ENCODE measurements at regions not wholly inside any gene's neighbourhood (a gene's known extent, or its start where the extent isn't known, plus 50 kb on each side); places are given as distances from the start of the nearest gene placed in this dataset.

DNA sequence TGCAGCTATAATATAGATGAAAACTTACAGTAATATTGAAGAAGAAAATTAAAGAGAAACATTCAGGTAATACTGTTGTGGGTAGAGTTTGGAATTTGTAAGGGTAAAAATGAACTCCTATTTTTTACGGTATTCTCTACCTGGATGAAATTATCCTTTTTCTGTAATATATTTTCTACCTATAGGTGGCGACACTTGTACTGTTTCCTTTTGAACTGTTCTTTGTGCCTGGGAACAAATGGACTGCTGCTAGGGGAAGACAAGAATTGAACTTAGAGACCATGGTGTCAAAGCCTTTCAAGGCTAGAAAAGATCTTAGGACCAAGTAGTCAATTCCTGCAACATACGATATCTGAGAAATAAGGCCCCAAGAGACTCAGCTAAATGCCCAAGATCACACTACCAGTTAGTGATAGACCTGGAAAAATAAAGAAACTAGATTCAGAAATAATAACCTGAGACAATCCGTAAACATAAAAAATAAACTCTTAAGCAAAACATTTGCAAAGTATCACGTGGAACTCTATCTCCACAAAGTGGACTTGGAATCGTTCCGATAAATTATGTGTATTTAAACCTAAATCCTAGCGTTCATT is 383.8 kb downstream of the TFAP2A start:
- Histone ChIP-seq H2AFZ (ENCODE audit: low read depth, low read length) (no peak overlapping the region), H4K20me1 (replicated peaks; ENCODE audit: control insufficient read depth, extremely low read depth, insufficient read depth, low read length) (no peaks in the 10 kb centered on the region), H3K9me1 (replicated peaks; ENCODE audit: control insufficient read depth, extremely low read depth, insufficient read depth, low read length) (no peaks in the 10 kb centered on the region), H3K9me3 (replicated peaks; ENCODE audit: control insufficient read depth, insufficient read depth, low read length) (no peaks in the 10 kb centered on the region), H3K27me3 (ENCODE audit: control insufficient read depth in 2 of 2, insufficient read depth in 2 of 2, low read length in 2 of 2) (no peaks in the 10 kb centered on the region), H3K4me2 (ENCODE audit: insufficient read depth, low read length) (no peak overlapping the region), H3K4me3 (replicated peaks in 1 of 3; ENCODE audit: insufficient read depth in 1 of 3, low read depth in 1 of 3, low read length in 3 of 3) (no peak overlapping the region), H3K79me2 (ENCODE audit: control insufficient read depth, insufficient read depth, low read length) (no peaks in the 10 kb centered on the region), H3K9ac (replicated peaks; ENCODE audit: extremely low read depth, insufficient read depth, low read length) (no peak overlapping the region), H3K36me3 (ENCODE audit: control insufficient read depth in 2 of 2, extremely low read depth in 1 of 2, insufficient read depth in 2 of 2, low read length in 2 of 2) (no peaks in the 10 kb centered on the region), H3K4me1 (ENCODE audit: control insufficient read depth, extremely low read depth, insufficient read depth, low read length) (no peaks in the 10 kb centered on the region), H3K27ac (ENCODE audit: insufficient read depth, low read depth, low read length) (no peak overlapping the region)
- intact Hi-C loops (cut with micrococcal nuclease), result no loop called here
- ChIA-PET CTCF (interaction anchor here (0.9 kb wide), 1 partner anchor 323 kb away, joined by 3 read pairs; no protein-coding TSS in a partner anchor), POLR2A (no interaction called here)
- TF ChIP-seq FOS (IDR thresholded peaks at IDR 0.05; ENCODE audit: borderline replicate concordance, insufficient read depth, low read length) (no peak), POLR2A (IDR thresholded peaks at IDR 0.05; ENCODE audit: low read depth, low read length) (no peak), MYC (IDR thresholded peaks at IDR 0.05; ENCODE audit: low read depth, low read length) (no peak), GATA2 (IDR thresholded peaks at IDR 0.05; ENCODE audit: insufficient read depth, insufficient read length, low read depth, low read length) (no peak), EZH2 (IDR thresholded peaks at IDR 0.05; ENCODE audit: borderline replicate concordance, low read depth, low read length, severe bottlenecking) (no peak), JUN (IDR thresholded peaks at IDR 0.05; ENCODE audit: borderline replicate concordance, insufficient read depth, insufficient read length, low read depth) (no peak), POLR2AphosphoS5 (IDR thresholded peaks at IDR 0.05; ENCODE audit: insufficient read depth, low read depth, low read length) (no peak)
- TF ChIP-seq, protein P1, sequence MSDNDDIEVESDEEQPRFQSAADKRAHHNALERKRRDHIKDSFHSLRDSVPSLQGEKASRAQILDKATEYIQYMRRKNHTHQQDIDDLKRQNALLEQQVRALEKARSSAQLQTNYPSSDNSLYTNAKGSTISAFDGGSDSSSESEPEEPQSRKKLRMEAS (IDR thresholded peaks at IDR 0.05; ENCODE audit: insufficient read depth, insufficient read length), result no peak
- TF ChIP-seq, protein P2, sequence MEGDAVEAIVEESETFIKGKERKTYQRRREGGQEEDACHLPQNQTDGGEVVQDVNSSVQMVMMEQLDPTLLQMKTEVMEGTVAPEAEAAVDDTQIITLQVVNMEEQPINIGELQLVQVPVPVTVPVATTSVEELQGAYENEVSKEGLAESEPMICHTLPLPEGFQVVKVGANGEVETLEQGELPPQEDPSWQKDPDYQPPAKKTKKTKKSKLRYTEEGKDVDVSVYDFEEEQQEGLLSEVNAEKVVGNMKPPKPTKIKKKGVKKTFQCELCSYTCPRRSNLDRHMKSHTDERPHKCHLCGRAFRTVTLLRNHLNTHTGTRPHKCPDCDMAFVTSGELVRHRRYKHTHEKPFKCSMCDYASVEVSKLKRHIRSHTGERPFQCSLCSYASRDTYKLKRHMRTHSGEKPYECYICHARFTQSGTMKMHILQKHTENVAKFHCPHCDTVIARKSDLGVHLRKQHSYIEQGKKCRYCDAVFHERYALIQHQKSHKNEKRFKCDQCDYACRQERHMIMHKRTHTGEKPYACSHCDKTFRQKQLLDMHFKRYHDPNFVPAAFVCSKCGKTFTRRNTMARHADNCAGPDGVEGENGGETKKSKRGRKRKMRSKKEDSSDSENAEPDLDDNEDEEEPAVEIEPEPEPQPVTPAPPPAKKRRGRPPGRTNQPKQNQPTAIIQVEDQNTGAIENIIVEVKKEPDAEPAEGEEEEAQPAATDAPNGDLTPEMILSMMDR (IDR thresholded peaks at IDR 0.05; ENCODE audit: extremely low read depth in 1 of 2, insufficient read depth in 1 of 2, low read depth in 1 of 2, low read length in 2 of 2), result no peak
- FAIRE-seq, result no peak
- no TSS peak for BruUV-seq (replicated peaks)
- dilution Hi-C loops (cut with MboI; ENCODE audit: extremely low pct_ligation_motif_present, low sequenced_read_pairs), result no loop called here
- DNase-seq (ENCODE audit: low read depth, low spot score), result no peak
